ENCODE measurements at regions not wholly inside any gene's neighbourhood (a gene's known extent, or its start where the extent isn't known, plus 50 kb on each side); places are given as distances from the start of the nearest gene placed in this dataset.

- TF ChIP-seq CTCF (IDR thresholded peaks at IDR 0.05) = no peak
These were observed 99.1 kb upstream of the AGTR1 start for GRCh38 chr3:148598619-148599018.

GRCh38 chr3:148599481-148599880 lies 98.2 kb upstream of the AGTR1 start:
- no peak for TF ChIP-seq CTCF (IDR thresholded peaks at IDR 0.05)

- no peak for TF ChIP-seq CTCF (IDR thresholded peaks at IDR 0.05)
These were observed 97.3 kb upstream of the AGTR1 start for GRCh38 chr3:148600440-148600839.

DNA sequence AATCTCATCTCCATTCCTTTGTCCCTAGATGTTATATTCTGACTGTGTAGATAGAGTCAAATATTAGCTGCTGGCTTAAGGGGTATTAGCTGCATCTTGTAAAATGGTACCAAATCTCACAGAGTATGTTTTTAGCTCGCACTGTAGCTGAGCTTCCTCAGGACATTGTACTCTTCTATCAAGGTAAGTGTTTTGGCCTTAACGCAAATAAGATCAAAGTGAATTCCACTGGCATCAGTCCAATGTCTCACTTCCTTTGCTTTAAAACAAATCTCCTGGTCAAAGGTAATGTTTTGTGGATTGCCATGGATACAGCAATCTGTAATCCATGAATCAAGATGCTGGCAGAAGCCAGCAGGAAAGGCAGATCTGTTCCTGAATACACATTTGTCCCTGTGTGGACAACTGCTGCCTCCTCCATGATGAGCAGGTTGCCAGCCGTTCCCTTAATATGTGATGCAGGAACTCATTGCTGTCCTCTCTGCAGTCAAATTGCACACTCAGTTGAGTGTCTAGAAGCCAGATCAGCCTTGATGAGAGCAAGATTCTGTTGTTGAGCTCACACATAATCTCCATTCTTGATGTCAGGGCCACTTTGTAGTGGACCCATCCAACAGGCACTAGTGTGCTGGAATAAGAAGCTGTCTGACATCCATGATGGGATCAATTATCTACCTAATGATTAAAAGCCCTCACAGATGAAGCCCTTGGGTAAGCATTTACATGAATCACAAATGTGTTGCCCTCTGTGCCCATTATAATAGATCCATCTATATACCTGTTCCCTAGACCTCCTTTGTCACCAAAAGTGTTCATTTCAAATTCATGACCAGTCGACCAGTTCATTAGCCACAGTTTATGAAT lies 96.6 kb upstream of the AGTR1 start:
- TF ChIP-seq CTCF (IDR thresholded peaks at IDR 0.05) = no peak

DNA sequence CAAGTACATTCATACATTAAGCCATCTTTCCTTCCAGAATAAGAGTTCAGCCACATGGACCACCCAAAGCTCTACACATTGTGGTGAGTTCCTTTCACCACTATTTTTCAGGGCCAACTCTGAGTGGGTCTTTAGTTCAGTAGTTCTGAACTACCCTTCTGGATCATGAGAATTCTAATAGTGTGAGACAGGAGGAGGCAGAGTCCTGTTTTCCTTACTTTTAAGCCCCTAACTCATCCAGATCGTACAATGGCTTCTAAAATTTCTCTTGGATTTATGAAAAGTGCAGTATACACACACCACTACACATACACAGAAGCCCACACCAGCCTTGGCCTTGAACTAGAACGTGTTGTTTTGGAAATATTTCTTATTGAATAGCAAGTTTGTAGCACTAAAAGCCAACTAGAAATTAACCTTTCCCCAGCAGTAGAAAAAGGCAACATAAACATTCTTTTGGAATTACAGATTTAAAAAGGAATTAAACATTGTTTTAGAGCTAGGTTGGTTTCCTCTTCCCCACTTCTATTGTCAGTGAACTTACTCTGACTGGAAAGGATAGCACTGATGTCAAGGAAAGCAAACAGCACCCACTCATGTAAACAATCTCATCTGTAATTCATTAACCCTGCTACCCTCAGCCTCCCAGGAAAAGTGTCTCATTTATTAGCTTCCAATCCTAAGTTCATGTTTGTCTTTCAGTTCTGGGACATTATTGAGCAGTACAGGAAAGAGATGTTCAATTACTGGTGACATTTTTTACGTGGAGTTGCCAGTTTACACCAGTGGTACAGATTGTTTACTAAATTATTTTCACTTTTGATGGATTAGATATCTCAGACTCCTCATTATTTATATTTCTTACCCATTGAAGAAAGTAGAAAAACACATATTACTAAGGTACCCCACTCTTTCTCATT lies 95.7 kb upstream of the AGTR1 start:
- no peak for TF ChIP-seq CTCF (IDR thresholded peaks at IDR 0.05)

DNA sequence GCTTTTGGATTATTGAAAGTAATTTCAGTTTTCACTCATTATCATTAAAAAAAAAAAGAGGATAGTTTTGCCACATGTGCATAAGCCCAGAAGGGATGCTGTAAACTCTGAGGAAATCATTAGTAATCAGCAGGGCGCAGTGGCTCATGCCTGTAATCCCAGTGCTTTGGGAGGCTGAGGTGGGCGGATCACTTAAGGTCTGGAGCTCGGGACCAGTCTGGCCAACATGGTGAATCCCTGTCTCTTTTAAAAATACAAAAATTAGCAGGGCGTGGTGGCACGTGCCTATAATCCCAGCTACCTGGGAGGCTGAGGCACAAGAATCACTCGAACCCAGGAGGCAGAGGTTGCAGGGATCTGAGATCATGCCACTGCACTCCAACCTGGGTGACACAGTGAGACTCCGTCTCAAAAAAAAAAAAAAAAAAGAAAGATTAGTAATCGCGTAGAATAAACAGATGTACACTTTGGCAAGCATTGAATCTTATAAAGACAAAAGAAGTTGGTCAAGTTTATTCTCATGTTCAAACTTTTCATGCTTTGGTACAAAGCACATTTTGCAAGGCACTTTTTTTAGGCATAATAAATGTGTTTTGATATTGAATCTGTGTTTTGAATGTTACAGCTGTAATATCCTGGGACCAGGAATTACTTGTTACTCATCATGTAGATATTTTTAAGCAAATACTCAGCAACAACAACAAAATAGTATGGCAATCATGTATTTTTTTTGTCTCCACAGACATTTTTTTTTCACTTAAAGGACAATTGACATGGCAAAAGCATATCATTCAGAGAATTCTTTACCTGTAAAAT lies 93.2 kb upstream of the AGTR1 start:
- TF ChIP-seq CTCF (IDR thresholded peaks at IDR 0.05) = no peak

DNA sequence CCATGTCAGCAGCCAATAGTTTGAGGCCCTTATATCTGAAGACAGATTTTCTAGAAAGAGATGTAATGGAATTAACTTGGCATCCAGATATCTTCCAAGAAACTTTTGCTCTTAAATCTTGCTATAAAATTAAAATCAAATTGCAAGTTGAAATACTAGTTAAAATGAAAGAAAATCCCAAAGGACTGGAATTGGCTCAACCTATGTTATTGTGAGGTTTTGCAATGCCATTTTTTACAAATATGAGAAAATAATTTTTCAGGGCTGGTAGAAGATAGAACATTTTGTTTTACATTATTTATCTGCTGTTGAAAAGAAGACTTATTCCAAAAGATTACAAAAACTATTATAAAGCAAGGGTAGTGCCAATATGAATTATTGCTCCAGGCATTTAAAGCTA lies 92.2 kb upstream of the AGTR1 start:
- no peak for TF ChIP-seq CTCF (IDR thresholded peaks at IDR 0.05)
